NCI-H526 treated with DMSO at 0.1 percent for 48 hours (cell line): ENCODE measurements at regions not wholly inside any gene's neighbourhood (a gene's known extent, or its start where the extent isn't known, plus 50 kb on each side); places are given as distances from the start of the nearest gene placed in this dataset.

Experiments
- DNase-seq: peaks from one replicate; lab custom pipeline; 2025; lab: John Stamatoyannopoulos, UW

- DNase-seq, result no peak
Measured at GRCh38 chr4:65120287-65120686, 550.0 kb downstream of the EPHA5 start.

- DNase-seq, result no peak
Measured at GRCh38 chr4:65102419-65102818, 567.9 kb downstream of the EPHA5 start.

- DNase-seq, result no peak
Measured at GRCh38 chr4:65096630-65097029, 573.7 kb downstream of the EPHA5 start.

GRCh38 chr4:65089666-65090065 is 580.6 kb downstream of the EPHA5 start:
- peak; percentile 3 for DNase-seq

GRCh38 chr4:65083076-65083475 is 587.2 kb downstream of the EPHA5 start:
- no peak for DNase-seq

- no peak for DNase-seq
Measured at GRCh38 chr4:65071564-65071963, 598.7 kb downstream of the EPHA5 start.

GRCh38 chr4:65069177-65069576 is 601.1 kb downstream of the EPHA5 start:
- DNase-seq, result no peak

GRCh38 chr4:65066106-65066505 is 604.2 kb downstream of the EPHA5 start:
- no peak for DNase-seq

GRCh38 chr4:65063601-65064000 is 606.7 kb downstream of the EPHA5 start:
- DNase-seq, result no peak

- no peak for DNase-seq
Measured at GRCh38 chr4:65050786-65051185, 619.5 kb downstream of the EPHA5 start.

- no peak for DNase-seq
Measured at GRCh38 chr4:65046192-65047133, 623.8 kb downstream of the EPHA5 start.

GRCh38 chr4:65033899-65034298 is 624.6 kb upstream of the TECRL start:
- no peak for DNase-seq

GRCh38 chr4:65028592-65028991 is 619.3 kb upstream of the TECRL start:
- DNase-seq, result no peak

- DNase-seq, result no peak
Measured at GRCh38 chr4:65023883-65024670, 614.8 kb upstream of the TECRL start.

GRCh38 chr4:65023081-65023480 is 613.8 kb upstream of the TECRL start:
- no peak for DNase-seq

- DNase-seq, result no peak
Measured at GRCh38 chr4:65021737-65022136, 612.5 kb upstream of the TECRL start.

GRCh38 chr4:65021149-65021548 is 611.9 kb upstream of the TECRL start:
- no peak for DNase-seq

GRCh38 chr4:65019775-65020174 is 610.5 kb upstream of the TECRL start:
- DNase-seq, result no peak

- DNase-seq, result no peak
Measured at GRCh38 chr4:65018313-65018712, 609.1 kb upstream of the TECRL start.

- DNase-seq, result no peak
Measured at GRCh38 chr4:65014078-65014477, 604.8 kb upstream of the TECRL start.

- DNase-seq, result peak; percentile 11
Measured at GRCh38 chr4:65007841-65008439, 598.7 kb upstream of the TECRL start.

GRCh38 chr4:64975177-64975576 is 565.9 kb upstream of the TECRL start:
- no peak for DNase-seq

GRCh38 chr4:64969081-64969480 is 559.8 kb upstream of the TECRL start:
- no peak for DNase-seq
